HG03565 (cell line): ENCODE measurements at regions not wholly inside any gene's neighbourhood (a gene's known extent, or its start where the extent isn't known, plus 50 kb on each side); places are given as distances from the start of the nearest gene placed in this dataset.

Experiments used
- ATAC-seq: cut with Tn5 transposase; IDR thresholded peaks from one replicate; pipeline ENCODE4 v1.9.1; 2021; ENCODE audit warnings: mild to moderate bottlenecking, moderate library complexity; ENCODE audit not compliant: unreplicated experiment

GRCh38 chr6:14966096-14966905 lies 279.6 kb upstream of the JARID2 start:
- no peak for ATAC-seq

- no peak for ATAC-seq
These were observed 278.8 kb upstream of the JARID2 start for GRCh38 chr6:14966906-14967711.

- no peak for ATAC-seq
These were observed 277.7 kb upstream of the JARID2 start for GRCh38 chr6:14968056-14968637.

- no peak for ATAC-seq
These were observed 276.7 kb upstream of the JARID2 start for GRCh38 chr6:14969126-14969525.

- ATAC-seq: no peak
These were observed 273.3 kb upstream of the JARID2 start for GRCh38 chr6:14972379-14973067.

GRCh38 chr6:14974372-14974771 lies 271.5 kb upstream of the JARID2 start:
- ATAC-seq: no peak

GRCh38 chr6:14974792-14975470 lies 270.9 kb upstream of the JARID2 start:
- ATAC-seq: no peak

GRCh38 chr6:14975471-14975817 lies 270.4 kb upstream of the JARID2 start:
- no peak for ATAC-seq

- no peak for ATAC-seq
These were observed 268.0 kb upstream of the JARID2 start for GRCh38 chr6:14977747-14978382.

GRCh38 chr6:14981960-14982359 lies 263.9 kb upstream of the JARID2 start:
- no peak for ATAC-seq

- ATAC-seq: no peak
These were observed 262.0 kb upstream of the JARID2 start for GRCh38 chr6:14983599-14984518.

- no peak for ATAC-seq
These were observed 261.4 kb upstream of the JARID2 start for GRCh38 chr6:14984519-14984853.

GRCh38 chr6:14985366-14985765 lies 260.5 kb upstream of the JARID2 start:
- no peak for ATAC-seq

- ATAC-seq: no peak
These were observed 259.5 kb upstream of the JARID2 start for GRCh38 chr6:14986370-14986769.

GRCh38 chr6:14987490-14987889 lies 258.4 kb upstream of the JARID2 start:
- ATAC-seq: no peak

- ATAC-seq: no peak
These were observed 253.5 kb upstream of the JARID2 start for GRCh38 chr6:14992382-14992781.

- ATAC-seq: no peak
These were observed 250.7 kb upstream of the JARID2 start for GRCh38 chr6:14995208-14995607.

- no peak for ATAC-seq
These were observed 249.8 kb upstream of the JARID2 start for GRCh38 chr6:14995966-14996602.

GRCh38 chr6:14996892-14997291 lies 249.0 kb upstream of the JARID2 start:
- ATAC-seq: no peak
